Endothelial cell of umbilical vein (primary cell): ENCODE measurements at regions not wholly inside any gene's neighbourhood (a gene's known extent, or its start where the extent isn't known, plus 50 kb on each side); places are given as distances from the start of the nearest gene placed in this dataset.

ENCODE experiments used
- MAX ChIP-seq: IDR thresholded peaks from 2 replicates; pipeline ENCODE4 v1.6.1; 2011; ENCODE audit not compliant: insufficient read depth, insufficient read length
- POLR2A ChIP-seq: IDR thresholded peaks from 2 replicates; pipeline ENCODE4 v1.6.1; 2012; ENCODE audit warnings: low read depth, mild to moderate bottlenecking, control low read depth, low read length
- POLR2AphosphoS5 ChIP-seq: IDR thresholded peaks from 2 replicates; pipeline ENCODE4 v1.6.1; 2012; ENCODE audit warnings: low read depth, mild to moderate bottlenecking, control low read depth, low read length, moderate library complexity; ENCODE audit not compliant: insufficient read depth
- TF ChIP-seq, protein P1 (sequence below), 2 donors: IDR thresholded peaks; 1 replicate in 1 of 2; 2 replicates in 1 of 2; pipeline ENCODE4 v1.5.1; 2011; ENCODE audit warnings: low read length in 2 of 2, mild to moderate bottlenecking in 2 of 2, moderate library complexity in 2 of 2, control low read depth in 1 of 2, inconsistent platforms in 1 of 2, low read depth in 1 of 2; ENCODE audit not compliant: insufficient read depth in 1 of 2; ENCODE audit errors: extremely low read depth in 1 of 2

DNA sequence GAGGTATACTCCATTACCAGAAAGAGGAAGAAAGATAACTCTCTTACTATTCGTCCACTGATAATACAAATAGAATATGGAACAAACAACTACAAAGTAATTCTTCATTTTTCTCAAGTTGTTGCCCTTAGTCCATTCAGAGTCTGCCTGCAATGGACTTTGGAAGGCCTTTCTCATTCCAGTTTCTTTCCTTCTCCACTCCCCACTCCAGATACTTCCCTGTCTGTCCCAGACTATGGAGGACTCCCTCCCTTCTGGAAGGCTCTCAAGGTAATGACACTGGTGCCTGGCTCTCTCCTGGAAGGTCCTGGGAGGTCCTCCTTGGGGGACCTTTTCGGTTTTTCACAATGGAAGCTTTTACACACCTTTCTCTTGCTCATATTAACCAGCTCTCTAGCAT lies 167.8 kb downstream of the SDHAF3 start:
- TF ChIP-seq, protein P1, sequence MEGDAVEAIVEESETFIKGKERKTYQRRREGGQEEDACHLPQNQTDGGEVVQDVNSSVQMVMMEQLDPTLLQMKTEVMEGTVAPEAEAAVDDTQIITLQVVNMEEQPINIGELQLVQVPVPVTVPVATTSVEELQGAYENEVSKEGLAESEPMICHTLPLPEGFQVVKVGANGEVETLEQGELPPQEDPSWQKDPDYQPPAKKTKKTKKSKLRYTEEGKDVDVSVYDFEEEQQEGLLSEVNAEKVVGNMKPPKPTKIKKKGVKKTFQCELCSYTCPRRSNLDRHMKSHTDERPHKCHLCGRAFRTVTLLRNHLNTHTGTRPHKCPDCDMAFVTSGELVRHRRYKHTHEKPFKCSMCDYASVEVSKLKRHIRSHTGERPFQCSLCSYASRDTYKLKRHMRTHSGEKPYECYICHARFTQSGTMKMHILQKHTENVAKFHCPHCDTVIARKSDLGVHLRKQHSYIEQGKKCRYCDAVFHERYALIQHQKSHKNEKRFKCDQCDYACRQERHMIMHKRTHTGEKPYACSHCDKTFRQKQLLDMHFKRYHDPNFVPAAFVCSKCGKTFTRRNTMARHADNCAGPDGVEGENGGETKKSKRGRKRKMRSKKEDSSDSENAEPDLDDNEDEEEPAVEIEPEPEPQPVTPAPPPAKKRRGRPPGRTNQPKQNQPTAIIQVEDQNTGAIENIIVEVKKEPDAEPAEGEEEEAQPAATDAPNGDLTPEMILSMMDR (IDR thresholded peaks at IDR 0.05; ENCODE audit: extremely low read depth in 1 of 2, insufficient read depth in 1 of 2, low read depth in 1 of 2, low read length in 2 of 2), result no peak
- TF ChIP-seq POLR2AphosphoS5, result no peak
- no peak for TF ChIP-seq POLR2A
- no peak for TF ChIP-seq MAX
